ENCODE measurements at regions not wholly inside any gene's neighbourhood (a gene's known extent, or its start where the extent isn't known, plus 50 kb on each side); places are given as distances from the start of the nearest gene placed in this dataset.

DNA sequence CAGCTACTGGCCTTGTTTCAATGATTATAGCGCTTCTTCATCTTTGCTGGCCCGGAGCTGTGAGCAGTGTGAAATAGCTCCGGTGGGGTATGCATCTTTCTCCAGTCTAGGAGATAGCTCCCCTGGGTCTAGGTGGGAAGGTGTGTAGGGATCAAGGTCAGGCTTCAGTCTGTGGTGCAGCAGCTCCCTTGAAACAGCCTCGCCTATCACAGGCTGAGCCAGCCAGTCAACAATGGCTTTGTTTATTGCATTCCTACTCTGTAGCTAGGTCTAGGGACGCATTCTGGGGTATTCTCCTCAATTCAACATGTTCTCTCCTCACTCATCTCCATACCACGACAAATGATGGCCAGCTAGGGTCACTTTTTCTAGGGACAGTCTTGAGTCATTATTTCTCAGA lies 646.8 kb upstream of the IGFBP3 start:
- Mint-ChIP-seq H3K36me3 (ENCODE audit: unreplicated experiment) (peaks cover 2% of the 10 kb centered on the region), H3K27me3 (ENCODE audit: unreplicated experiment) (no peaks in the 10 kb centered on the region), H3K4me3 (ENCODE audit: unreplicated experiment) (no peak overlapping the region), H3K9me3 (ENCODE audit: unreplicated experiment) (peaks cover 8% of the 10 kb centered on the region), H3K27ac (ENCODE audit: unreplicated experiment) (no peak overlapping the region), H3K4me1 (ENCODE audit: unreplicated experiment) (peaks cover 43% of the 10 kb centered on the region)
- TF ChIP-seq, protein P1, sequence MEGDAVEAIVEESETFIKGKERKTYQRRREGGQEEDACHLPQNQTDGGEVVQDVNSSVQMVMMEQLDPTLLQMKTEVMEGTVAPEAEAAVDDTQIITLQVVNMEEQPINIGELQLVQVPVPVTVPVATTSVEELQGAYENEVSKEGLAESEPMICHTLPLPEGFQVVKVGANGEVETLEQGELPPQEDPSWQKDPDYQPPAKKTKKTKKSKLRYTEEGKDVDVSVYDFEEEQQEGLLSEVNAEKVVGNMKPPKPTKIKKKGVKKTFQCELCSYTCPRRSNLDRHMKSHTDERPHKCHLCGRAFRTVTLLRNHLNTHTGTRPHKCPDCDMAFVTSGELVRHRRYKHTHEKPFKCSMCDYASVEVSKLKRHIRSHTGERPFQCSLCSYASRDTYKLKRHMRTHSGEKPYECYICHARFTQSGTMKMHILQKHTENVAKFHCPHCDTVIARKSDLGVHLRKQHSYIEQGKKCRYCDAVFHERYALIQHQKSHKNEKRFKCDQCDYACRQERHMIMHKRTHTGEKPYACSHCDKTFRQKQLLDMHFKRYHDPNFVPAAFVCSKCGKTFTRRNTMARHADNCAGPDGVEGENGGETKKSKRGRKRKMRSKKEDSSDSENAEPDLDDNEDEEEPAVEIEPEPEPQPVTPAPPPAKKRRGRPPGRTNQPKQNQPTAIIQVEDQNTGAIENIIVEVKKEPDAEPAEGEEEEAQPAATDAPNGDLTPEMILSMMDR (IDR thresholded peaks at IDR 0.05), result no peak
- no peak for DNase-seq (ENCODE audit: extremely low spot score, unreplicated experiment)

DNA sequence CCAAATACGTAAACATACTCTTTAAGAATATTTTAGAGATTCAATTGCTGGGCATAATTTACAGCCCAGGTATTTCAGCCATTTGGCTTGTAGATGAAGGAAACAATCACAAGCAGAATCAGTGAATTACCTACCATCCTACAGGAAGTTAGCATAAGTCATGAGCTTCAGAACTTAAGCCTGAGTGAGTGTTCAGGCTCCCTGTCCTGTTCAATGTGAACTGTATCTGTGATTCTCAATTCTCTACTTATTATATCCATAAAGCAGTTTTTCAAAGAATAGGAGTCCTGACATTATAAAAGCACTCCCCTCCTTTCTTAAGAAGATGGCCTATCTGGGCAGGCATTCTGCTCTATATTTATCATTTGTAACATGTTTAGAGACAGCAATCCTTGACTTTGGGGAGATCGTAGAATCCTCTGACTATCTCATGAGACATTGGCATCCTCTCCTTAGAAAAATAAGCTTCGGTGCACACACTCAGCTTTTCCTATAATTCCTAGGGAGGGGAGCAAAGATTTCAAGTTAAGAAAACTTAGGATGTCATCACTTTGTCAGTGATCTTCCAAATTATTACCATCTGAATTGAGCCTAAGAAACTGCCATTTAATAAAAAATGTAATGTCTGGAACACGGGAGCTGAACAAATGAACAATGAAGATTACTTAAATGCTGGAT lies 645.2 kb upstream of the IGFBP3 start:
- no peaks in the 10 kb centered on the region for H3K36me3 Mint-ChIP-seq (ENCODE audit: unreplicated experiment)
- DNase-seq (ENCODE audit: extremely low spot score, unreplicated experiment), result no peak
- H3K9me3 Mint-ChIP-seq (ENCODE audit: unreplicated experiment), result peaks cover 7% of the 10 kb centered on the region
- H3K4me1 Mint-ChIP-seq (ENCODE audit: unreplicated experiment), result peaks cover 34% of the 10 kb centered on the region
- peak overlapping the region; percentile 68 for H3K27ac Mint-ChIP-seq (ENCODE audit: unreplicated experiment)
- no peak overlapping the region for H3K4me3 Mint-ChIP-seq (ENCODE audit: unreplicated experiment)
- H3K27me3 Mint-ChIP-seq (ENCODE audit: unreplicated experiment), result no peaks in the 10 kb centered on the region
- TF ChIP-seq, protein P1 (IDR thresholded peaks at IDR 0.05), result no peak

DNA sequence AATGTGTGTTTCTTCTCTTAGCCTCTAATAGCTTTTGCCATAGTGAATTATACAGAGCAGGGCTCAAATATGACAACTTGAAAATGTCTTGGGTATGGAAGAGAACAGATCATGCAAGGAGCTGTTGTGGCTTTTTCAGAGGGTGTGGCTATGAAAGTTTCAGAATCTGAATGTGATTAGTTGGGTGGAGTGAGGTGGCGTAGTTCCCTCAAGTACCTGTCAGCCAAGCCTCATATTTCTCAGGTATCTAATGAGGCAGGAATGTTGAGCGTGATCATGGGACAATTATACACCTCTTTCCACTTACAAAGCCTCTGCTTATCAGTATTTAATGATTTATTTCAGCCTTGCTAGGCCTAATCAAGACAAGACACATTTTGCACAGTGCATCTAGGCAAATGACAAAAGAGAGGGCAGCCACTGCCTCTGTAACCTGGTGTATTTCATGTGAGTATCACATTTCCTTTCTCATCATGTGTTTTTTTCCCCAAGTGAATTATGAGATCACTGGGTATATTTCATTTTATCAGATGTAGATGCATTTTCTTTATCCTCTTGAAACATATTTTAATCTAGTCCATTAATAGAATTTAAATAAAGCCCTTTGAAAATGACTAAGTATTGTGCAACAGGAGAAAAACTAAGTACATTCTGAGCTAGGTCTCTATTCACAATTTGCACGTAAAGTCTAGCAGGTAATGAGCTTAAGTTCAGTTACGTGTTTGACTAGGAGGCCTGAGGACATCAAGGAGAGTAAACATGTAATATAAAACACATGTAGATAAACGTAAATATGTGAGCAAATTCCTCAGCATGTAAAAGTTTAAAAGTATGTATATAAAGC lies 644.4 kb upstream of the IGFBP3 start:
- Mint-ChIP-seq H3K4me3 (ENCODE audit: unreplicated experiment) (no peak overlapping the region), H3K9me3 (ENCODE audit: unreplicated experiment) (peaks cover 14% of the 10 kb centered on the region), H3K27ac (ENCODE audit: unreplicated experiment) (no peak overlapping the region), H3K27me3 (ENCODE audit: unreplicated experiment) (no peaks in the 10 kb centered on the region), H3K4me1 (ENCODE audit: unreplicated experiment) (peaks cover 34% of the 10 kb centered on the region), H3K36me3 (ENCODE audit: unreplicated experiment) (no peaks in the 10 kb centered on the region)
- DNase-seq (ENCODE audit: extremely low spot score, unreplicated experiment), result no peak
- TF ChIP-seq, protein P1 (IDR thresholded peaks at IDR 0.05), result no peak

DNA sequence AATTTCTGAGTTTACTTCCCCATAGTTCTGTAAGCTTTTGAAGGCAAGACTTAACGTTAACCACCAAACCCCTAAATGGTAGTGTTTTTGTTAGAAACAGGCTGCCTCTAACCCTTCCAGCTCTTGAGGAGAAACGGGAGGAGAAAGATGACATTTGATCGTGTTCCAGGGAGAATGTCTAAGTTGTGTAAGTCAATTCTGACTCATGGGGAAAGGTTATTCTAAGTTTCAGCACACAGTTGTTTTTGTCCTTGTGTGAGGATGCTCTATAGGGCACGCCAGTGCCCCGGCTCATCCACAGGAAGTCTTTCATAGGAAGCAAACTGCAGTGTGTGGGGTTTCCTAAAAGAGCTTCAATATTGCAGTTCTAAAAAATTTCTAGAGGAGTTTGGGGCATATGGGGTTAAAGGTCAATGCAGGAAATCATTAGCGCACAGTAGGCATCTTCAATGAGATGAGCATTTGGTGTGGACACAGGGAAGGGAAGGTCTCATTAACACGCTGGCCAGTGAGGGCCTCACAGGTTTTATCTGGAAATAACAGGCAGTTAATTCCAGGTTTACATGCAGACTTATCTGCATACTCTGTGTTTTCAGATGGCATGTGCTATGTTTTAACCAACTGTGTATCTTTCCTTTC lies 638.2 kb upstream of the IGFBP3 start:
- no peak for DNase-seq (ENCODE audit: extremely low spot score, unreplicated experiment)
- Mint-ChIP-seq H3K9me3 (ENCODE audit: unreplicated experiment) (peaks cover 22% of the 10 kb centered on the region), H3K4me1 (ENCODE audit: unreplicated experiment) (peaks cover 13% of the 10 kb centered on the region), H3K4me3 (ENCODE audit: unreplicated experiment) (no peak overlapping the region), H3K27me3 (ENCODE audit: unreplicated experiment) (no peaks in the 10 kb centered on the region), H3K27ac (ENCODE audit: unreplicated experiment) (peak overlapping the region; percentile 19), H3K36me3 (ENCODE audit: unreplicated experiment) (no peaks in the 10 kb centered on the region)
- TF ChIP-seq, protein P1 (IDR thresholded peaks at IDR 0.05), result no peak
